ENCODE measurements at regions not wholly inside any gene's neighbourhood (a gene's known extent, or its start where the extent isn't known, plus 50 kb on each side); places are given as distances from the start of the nearest gene placed in this dataset.

DNA sequence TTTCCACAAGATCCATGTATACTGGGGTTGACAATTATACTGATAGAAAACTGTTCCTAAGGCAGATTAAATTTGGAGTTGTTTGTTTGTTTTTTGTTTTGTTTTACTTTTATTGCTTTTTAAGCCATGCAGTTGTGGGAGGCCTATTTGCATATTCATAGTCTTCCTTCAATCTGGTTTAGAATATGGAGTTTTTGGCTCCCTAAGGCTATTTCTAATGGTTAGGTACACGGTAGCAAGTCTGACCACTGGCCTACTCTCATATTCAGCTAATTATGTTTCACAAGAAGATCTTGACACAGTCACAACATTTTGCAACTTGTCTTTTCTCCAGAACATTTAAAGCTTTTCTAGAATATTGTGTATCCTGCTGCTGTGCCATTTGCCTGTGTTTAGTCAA, 725.5 kb downstream of the PCDH18 start:
- intact Hi-C loops (cut with DNase I) = no loop called here
- Histone ChIP-seq H3K4me1 (replicated peaks in 1 of 2) (no peaks in the 10 kb centered on the region), H3K27ac (no peak overlapping the region), H3K4me3 (no peak overlapping the region), H3K9me3 (replicated peaks in 1 of 3) (no peaks in the 10 kb centered on the region), H3K36me3 (replicated peaks in 1 of 2) (no peaks in the 10 kb centered on the region), H3K27me3 (no peaks in the 10 kb centered on the region)
- TF ChIP-seq, protein P1, sequence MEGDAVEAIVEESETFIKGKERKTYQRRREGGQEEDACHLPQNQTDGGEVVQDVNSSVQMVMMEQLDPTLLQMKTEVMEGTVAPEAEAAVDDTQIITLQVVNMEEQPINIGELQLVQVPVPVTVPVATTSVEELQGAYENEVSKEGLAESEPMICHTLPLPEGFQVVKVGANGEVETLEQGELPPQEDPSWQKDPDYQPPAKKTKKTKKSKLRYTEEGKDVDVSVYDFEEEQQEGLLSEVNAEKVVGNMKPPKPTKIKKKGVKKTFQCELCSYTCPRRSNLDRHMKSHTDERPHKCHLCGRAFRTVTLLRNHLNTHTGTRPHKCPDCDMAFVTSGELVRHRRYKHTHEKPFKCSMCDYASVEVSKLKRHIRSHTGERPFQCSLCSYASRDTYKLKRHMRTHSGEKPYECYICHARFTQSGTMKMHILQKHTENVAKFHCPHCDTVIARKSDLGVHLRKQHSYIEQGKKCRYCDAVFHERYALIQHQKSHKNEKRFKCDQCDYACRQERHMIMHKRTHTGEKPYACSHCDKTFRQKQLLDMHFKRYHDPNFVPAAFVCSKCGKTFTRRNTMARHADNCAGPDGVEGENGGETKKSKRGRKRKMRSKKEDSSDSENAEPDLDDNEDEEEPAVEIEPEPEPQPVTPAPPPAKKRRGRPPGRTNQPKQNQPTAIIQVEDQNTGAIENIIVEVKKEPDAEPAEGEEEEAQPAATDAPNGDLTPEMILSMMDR (IDR thresholded peaks at IDR 0.05) = no peak
- no peak for TF ChIP-seq POLR2A (IDR thresholded peaks at IDR 0.05)
- 74 to 83% (median 79%) methylated on average over 1 of the region's 1 CpG for WGBS, 4 donors
- no peak for DNase-seq

DNA sequence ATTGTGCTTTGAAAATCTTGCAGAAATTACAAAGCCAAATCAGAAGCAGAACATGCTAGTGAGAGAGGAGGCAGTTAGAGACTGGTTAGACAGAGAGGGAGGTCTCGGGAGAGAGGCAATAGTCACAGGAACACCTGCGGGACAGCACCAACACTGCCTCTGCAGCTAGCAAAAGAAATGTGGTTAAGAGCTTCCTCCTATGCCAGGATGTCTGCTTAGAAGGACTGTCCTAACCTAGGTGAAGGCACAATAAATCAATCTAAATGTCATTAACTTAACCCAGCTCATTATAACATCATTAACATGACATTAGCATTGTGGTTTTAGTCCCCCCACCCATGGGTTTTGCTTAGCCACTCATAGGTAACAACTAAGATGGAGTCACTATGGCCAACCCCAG, 726.7 kb downstream of the PCDH18 start:
- H3K9me3 ChIP-seq (replicated peaks in 1 of 3) = no peaks in the 10 kb centered on the region
- no peak for TF ChIP-seq POLR2A (IDR thresholded peaks at IDR 0.05)
- TF ChIP-seq, protein P1 (IDR thresholded peaks at IDR 0.05) = no peak
- H3K4me1 ChIP-seq (replicated peaks in 1 of 2) = no peaks in the 10 kb centered on the region
- no peak overlapping the region for H3K27ac ChIP-seq
- no peak for DNase-seq
- no peak overlapping the region for H3K4me3 ChIP-seq
- H3K36me3 ChIP-seq (replicated peaks in 1 of 2) = no peaks in the 10 kb centered on the region
- H3K27me3 ChIP-seq = no peaks in the 10 kb centered on the region
- intact Hi-C loops (cut with DNase I) = no loop called here
- WGBS, 4 donors = 70 to 87% (median 77%) methylated on average over 2 of the region's 2 CpGs

DNA sequence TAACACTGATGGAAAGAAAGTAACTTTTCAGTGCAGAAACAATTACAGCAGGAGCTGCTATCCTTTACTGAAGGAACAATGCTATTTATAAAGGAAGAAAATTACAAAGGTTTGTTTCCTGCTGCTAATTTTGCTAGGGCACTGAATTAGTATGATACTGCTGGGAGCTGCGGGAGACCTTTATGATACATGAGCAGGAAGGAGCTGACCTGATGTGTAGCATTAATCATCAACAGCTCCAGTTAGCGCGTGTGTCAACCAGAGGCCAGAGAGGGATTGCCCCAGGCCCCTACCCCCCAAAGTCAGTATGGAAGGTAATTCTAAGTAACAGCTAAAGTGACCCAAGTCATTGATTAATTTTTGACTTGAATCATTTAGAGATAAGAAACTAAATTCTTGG, 728.9 kb downstream of the PCDH18 start:
- Histone ChIP-seq H3K4me3 (no peak overlapping the region), H3K36me3 (replicated peaks in 1 of 2) (no peaks in the 10 kb centered on the region), H3K4me1 (replicated peaks in 1 of 2) (no peaks in the 10 kb centered on the region), H3K27ac (no peak overlapping the region), H3K9me3 (replicated peaks in 1 of 3) (no peaks in the 10 kb centered on the region), H3K27me3 (no peaks in the 10 kb centered on the region)
- WGBS, 4 donors = 54 to 57% (median 54%) methylated on average over 3 of the region's 3 CpGs
- no peak for DNase-seq
- no peak for TF ChIP-seq POLR2A (IDR thresholded peaks at IDR 0.05)
- TF ChIP-seq, protein P1 (IDR thresholded peaks at IDR 0.05) = no peak
- intact Hi-C loops (cut with DNase I) = no loop called here

DNA sequence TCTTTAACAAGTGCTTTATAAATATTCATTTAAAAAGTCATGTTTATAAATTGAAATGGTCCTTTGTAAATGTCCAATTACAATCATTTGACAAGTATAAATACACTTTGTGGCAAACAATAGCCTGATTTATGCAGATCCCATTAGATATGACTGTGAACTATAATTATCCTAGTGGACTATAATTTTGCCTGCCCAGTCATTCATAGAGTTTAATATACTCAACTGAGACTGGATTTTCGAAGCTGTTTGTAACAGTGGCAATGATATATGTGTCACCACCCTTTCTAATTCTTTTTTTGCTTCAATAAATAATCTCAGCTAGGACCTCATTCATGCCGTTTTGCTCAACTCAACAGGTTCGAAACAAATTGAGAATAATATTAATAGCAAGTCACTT, 732.0 kb downstream of the PCDH18 start:
- Histone ChIP-seq H3K27me3 (no peaks in the 10 kb centered on the region), H3K4me1 (replicated peaks in 1 of 2) (no peaks in the 10 kb centered on the region), H3K9me3 (replicated peaks in 1 of 3) (no peaks in the 10 kb centered on the region), H3K4me3 (no peak overlapping the region), H3K36me3 (replicated peaks in 1 of 2) (no peaks in the 10 kb centered on the region), H3K27ac (no peak overlapping the region)
- DNase-seq = no peak
- TF ChIP-seq POLR2A (IDR thresholded peaks at IDR 0.05) = no peak
- TF ChIP-seq, protein P1 (IDR thresholded peaks at IDR 0.05) = no peak
- intact Hi-C loops (cut with DNase I) = no loop called here
- 54 to 67% (median 61%) methylated on average over 3 of the region's 3 CpGs for WGBS, 4 donors
